ENCODE measurements at regions not wholly inside any gene's neighbourhood (a gene's known extent, or its start where the extent isn't known, plus 50 kb on each side); places are given as distances from the start of the nearest gene placed in this dataset.
"Not testable (repeated sequence)": the region's sequence is repeated elsewhere in the genome, so short reads cannot be mapped to it uniquely, and the experiment has no call there.

DNA sequence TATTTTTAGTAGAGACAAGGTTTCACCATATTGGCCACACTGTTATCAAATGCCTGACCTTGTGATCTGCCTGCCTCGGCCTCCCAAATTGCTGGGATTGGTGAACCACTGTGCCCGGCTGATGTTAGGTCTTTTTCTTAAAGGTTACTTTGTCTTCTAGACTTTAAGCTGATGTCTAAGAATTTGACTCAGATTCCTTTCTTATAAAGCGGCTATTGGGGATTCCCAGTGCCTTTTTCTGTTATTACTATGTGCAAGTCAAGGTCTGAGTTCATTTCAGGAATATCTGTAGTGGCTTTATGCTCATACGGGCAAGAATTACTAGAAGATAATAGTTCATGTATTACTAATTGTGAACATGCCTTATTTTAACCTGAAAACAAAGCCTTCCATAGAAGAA is 102.8 kb downstream of the LAT start:
- not testable (repeated sequence) for DNase-seq

DNA sequence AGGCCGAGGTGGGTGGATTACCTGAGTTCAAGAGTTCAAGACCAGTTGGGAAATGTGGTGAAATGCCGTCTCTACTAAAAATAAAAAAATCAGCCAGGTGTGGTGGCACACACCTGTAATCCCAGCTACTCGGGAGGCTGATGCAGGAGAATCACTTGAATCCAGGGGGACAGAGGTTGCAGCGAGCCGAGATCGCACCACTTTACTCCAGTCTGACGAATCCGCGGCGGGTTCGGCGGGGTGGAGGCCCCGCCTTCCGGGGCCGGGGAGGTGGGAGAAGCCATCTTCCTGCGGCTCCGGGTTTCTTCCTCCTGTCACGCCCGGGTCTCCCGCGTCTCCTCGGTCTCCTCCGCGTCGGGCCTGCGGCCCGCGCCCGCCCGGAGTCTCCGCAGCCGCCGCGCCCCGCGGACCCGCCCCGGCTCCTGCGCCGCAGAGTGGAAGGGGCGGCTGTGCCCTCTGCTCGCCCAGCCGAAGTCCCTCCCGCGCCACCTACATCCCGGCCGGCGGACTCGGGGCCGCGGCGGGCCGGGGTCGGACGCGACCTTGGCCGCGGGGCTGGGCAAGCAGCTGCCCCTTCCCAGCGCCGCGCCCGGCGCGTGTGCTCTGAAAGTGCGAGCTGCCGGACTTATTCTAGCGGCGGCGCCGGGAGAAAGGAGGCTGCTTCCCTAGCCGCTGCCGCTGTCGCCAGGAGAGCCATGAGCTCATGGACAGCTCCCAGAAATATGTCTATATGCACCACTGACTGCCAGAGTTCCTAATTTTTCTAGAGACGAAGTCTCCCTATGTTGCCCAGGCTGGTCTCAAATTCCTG is 97.2 kb downstream of the LAT start:
- DNase-seq, result not testable (repeated sequence)

DNA sequence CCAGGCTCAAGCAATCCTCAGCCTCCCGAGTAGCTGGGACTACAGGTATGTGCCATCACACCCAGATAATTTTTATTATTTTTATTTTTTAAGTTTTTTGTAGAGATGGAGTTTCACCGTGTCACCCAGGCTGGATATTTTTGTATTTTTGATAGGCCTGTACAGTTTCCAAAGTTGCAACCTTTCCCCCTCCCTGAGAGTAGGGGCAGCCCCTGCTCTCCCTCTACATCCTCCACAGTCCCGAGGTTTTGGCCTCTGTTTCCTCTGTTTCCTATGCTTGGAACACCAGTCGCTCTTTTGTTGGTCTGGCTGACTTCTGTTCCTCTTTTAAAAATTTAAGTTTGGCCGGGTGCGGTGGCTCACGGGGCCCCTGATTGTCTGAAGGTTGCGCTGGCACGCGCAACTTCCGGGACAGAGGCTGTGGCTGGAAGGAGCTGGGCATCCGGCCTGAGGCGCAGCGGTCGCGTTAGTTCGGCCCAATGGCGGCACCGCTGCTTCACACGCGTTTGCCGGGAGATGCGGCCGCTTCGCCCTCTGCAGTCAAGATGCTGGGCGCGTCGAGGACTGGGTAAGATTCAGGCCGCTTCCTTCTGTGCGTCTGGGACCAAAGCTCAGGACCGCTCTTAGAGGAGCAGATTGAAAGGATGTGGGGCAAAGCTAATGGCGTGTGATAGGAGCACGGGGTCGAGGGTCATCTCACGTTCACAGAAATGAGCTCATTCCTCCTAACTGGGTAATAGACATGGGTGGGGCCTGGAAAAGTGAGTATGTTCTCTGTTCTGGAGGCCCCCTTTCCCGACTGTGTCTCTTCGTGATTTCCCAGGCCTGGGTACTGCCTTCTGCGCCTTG is 89.9 kb downstream of the LAT start:
- not testable (repeated sequence) for DNase-seq

DNA sequence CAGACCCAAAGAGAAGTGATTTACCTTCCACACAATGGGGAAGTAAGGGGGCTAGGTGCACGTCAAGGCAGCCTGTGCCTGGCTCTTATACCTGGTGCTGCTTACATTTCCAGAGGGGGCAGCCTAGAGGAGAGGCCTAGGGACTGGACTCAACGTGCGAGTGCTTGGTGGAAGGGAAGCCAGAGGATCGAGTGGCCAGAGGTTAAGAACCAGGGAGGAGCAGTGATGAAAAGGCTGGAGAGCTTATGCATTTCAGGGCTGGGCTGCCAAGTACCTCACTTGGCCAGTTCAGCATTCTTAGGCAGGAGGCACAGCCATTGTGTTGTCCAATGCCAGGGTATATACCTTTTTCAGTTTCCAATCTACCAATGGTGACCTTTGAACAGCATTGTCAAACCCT is 77.4 kb downstream of the LAT start:
- not testable (repeated sequence) for DNase-seq

DNA sequence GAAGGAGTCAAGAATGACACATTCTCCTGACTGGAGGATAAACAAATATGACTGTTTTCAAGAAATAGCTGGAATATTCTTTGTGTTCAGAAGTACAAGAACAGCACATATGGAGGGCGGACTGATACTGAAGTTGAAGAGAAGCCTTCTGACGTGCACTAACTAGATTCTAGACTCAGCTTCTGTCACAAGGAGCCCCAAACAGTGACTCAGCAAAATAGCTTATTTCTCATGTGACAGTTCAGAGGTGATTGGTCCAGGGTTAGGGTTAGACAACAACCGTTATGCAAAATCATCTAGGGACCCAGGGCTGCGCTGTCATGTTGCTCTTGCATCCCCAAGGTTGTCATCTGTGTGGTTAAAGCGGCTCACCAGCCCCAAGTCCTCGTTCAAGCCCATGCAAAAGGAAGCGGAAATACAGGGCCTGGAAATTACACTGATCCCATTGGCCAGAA is 76.6 kb downstream of the LAT start:
- DNase-seq, result not testable (repeated sequence)

DNA sequence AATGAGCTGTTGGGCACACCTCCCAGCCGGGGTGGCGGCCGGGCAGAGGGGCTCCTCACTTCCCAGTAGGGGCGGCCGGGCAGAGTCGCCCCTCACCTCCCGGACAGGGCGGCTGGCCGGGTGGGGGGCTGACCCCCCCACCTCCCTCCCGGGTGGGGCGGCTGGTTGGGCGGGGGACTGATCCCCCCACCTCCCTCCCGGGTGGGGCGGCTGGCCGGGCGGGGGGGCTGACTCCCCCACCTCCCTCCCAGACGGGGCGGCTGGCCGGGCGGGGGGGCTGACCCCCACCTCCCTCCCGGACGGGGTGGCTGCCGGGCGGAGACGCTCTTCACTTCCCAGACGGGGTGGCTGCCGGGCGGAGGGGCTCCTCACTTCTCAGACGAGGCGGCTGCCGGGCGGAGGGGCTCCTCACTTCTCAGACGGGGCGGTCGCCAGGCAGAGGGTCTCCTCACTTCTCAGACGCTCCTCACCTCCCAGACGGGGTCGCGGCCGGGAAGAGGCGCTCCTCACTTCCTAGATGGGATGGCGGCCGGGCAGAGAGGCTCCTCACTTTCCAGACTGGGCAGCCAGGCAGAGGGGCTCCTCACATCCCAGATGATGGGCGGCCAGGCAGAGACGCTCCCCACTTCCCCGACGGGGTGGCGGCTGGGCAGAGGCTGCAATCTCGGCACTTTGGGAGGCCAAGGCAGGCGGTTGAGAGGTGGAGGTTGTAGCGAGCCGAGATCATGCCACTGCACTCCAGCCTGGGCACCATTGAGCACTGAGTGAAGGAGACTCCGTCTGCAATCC is 75.4 kb downstream of the LAT start:
- DNase-seq, result not testable (repeated sequence)

DNA sequence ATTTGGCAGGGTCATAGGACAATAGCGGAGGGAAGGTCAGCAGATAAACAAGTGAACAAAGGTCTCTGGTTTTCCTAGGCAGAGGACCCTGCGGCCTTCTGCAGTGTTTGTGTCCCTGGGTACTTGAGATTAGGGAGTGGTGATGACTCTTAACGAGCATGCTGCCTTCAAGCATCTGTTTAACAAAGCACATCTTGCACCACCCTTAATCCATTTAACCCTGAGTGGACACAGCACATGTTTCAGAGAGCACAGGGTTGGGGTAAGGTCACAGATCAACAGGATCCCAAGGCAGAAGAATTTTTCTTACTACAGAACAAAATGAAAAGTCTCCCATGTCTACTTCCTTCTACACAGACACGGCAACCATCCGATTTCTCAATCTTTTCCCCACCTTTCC is 74.7 kb downstream of the LAT start:
- not testable (repeated sequence) for DNase-seq
